Left ventricle myocardium inferior (tissue), 1 donor: ENCODE measurements at regions not wholly inside any gene's neighbourhood (a gene's known extent, or its start where the extent isn't known, plus 50 kb on each side); places are given as distances from the start of the nearest gene placed in this dataset.

Experiments used
- DNase-seq: peaks from one replicate; pipeline ENCODE4 v3.0.0-alpha.2; 2020
- H3K27ac ChIP-seq: fragments of 200-600 bp; replicated peaks from 2 replicates; pipeline ENCODE4 v1.8.0; 2021
- H3K27me3 ChIP-seq: fragments of 200-600 bp; 2 replicates; pipeline ENCODE4 v1.8.0; 2021; ENCODE audit warnings: low read depth
- H3K36me3 ChIP-seq: fragments of 200-600 bp; 2 replicates; pipeline ENCODE4 v1.8.0; 2021
- H3K4me1 ChIP-seq: fragments of 200-600 bp; 2 replicates; pipeline ENCODE4 v1.8.0; 2021
- H3K4me3 ChIP-seq: fragments of 200-600 bp; 2 replicates; pipeline ENCODE4 v1.8.0; 2021; ENCODE audit warnings: mild to moderate bottlenecking, moderate library complexity
- H3K9me3 ChIP-seq: fragments of 200-600 bp; replicated peaks from 2 replicates; pipeline ENCODE4 v1.8.0; 2021
- intact Hi-C: fragments of 100-400 bp; cut with micrococcal nuclease; formaldehyde crosslinking; loops from one replicate; pipeline ENCODE4 v1.11.0; 2022
- TF ChIP-seq, protein P1 (sequence below): fragments of 200-600 bp; IDR thresholded peaks from 2 replicates; pipeline ENCODE4 v1.8.0; 2021; ENCODE audit warnings: antibody characterized with exemption, mild to moderate bottlenecking, borderline replicate concordance
- donor health status: DM: no; HTN: yes; CAD: no; lungs with severe emphysema.

DNA sequence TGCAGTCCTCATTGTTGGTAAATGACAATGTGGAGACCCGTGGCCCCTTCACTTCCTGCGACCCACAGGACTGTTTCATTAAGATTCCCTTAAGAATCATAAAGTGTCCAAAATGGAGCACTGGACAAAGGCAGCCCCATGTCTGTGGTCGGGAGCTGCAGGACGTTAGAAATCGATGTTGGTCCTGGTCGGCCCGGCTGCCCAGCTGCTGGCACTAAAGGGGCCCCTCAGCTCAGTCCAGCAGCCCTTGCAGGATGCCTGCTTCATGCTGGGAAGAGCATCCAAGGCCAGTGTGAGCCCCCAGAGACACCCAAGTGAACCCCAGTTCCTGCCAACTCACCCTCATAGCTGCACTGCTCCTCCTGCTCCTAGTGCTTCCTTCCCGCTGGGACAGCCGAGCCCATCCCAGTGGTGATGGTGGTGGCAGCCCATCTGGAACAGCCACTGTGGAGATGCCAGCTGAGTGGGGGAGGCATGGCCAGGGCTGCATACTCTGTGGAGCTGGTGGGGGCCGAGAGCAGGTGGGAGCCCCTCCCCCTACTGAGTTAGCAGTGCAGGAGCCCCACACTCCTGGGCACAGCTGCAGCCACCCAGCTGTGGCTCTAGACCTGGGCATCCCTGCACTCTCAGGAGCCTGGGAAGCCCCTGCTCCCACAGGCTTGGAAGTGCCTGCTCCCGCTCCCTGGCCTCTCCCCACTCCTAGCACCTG is 168.0 kb upstream of the IRX2 start:
- H3K36me3 ChIP-seq: no peaks in the 10 kb centered on the region
- no peak for DNase-seq
- no peak overlapping the region for H3K27ac ChIP-seq
- H3K27me3 ChIP-seq: peaks cover 24% of the 10 kb centered on the region
- peaks cover 45% of the 10 kb centered on the region for H3K9me3 ChIP-seq
- no peak overlapping the region for H3K4me3 ChIP-seq
- intact Hi-C loops: no loop called here
- TF ChIP-seq, protein P1, sequence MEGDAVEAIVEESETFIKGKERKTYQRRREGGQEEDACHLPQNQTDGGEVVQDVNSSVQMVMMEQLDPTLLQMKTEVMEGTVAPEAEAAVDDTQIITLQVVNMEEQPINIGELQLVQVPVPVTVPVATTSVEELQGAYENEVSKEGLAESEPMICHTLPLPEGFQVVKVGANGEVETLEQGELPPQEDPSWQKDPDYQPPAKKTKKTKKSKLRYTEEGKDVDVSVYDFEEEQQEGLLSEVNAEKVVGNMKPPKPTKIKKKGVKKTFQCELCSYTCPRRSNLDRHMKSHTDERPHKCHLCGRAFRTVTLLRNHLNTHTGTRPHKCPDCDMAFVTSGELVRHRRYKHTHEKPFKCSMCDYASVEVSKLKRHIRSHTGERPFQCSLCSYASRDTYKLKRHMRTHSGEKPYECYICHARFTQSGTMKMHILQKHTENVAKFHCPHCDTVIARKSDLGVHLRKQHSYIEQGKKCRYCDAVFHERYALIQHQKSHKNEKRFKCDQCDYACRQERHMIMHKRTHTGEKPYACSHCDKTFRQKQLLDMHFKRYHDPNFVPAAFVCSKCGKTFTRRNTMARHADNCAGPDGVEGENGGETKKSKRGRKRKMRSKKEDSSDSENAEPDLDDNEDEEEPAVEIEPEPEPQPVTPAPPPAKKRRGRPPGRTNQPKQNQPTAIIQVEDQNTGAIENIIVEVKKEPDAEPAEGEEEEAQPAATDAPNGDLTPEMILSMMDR: no peak
- H3K4me1 ChIP-seq: no peaks in the 10 kb centered on the region

DNA sequence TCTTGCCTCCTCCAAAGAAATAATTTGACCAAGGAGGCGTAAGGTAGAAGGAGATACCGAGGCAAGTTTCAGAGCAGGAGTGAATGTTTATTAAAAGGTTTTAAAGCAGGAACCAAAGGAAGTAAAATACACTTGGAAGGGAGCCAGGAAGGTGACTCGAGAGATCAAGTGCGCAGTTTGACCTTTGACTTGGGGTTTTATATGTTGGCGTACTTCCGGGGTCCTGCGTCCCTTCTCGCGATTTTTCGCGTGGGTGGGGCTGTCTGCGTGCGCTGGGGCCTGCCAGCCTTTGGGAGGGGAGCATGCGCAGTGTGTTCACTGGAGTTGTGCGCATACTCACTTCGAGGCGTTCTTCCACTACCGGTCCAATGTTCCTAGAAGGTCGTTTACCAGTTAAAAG is 166.0 kb upstream of the IRX2 start:
- Histone ChIP-seq H3K27me3 (peaks cover 38% of the 10 kb centered on the region), H3K27ac (no peak overlapping the region), H3K4me3 (no peak overlapping the region), H3K9me3 (peaks cover 31% of the 10 kb centered on the region), H3K36me3 (no peaks in the 10 kb centered on the region), H3K4me1 (no peaks in the 10 kb centered on the region)
- TF ChIP-seq, protein P1: no peak
- intact Hi-C loops: no loop called here
- DNase-seq: no peak

DNA sequence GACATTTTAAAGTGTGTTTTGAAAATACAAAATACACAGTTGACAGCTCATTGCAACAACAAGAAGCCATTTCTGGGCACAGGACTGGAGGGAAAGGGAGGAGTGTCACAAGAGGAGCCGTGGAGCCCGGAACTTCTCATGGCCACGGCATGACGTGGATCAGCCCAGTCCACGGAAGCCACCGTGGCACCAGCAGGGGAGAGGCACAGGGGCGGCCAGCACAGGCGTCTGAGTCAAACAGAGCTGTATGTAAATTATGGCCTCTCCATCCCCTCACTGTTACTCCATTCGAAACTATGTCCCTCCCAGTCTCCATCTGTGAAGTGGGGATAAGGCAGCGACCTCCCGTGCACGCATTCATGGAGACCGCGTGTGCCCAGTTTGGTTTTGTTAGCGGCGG is 165.6 kb upstream of the IRX2 start:
- Histone ChIP-seq H3K27ac (no peak overlapping the region), H3K4me3 (no peak overlapping the region), H3K4me1 (no peaks in the 10 kb centered on the region), H3K9me3 (peaks cover 27% of the 10 kb centered on the region), H3K27me3 (peaks cover 38% of the 10 kb centered on the region), H3K36me3 (no peaks in the 10 kb centered on the region)
- DNase-seq: no peak
- TF ChIP-seq, protein P1: no peak
- intact Hi-C loops: no loop called here

DNA sequence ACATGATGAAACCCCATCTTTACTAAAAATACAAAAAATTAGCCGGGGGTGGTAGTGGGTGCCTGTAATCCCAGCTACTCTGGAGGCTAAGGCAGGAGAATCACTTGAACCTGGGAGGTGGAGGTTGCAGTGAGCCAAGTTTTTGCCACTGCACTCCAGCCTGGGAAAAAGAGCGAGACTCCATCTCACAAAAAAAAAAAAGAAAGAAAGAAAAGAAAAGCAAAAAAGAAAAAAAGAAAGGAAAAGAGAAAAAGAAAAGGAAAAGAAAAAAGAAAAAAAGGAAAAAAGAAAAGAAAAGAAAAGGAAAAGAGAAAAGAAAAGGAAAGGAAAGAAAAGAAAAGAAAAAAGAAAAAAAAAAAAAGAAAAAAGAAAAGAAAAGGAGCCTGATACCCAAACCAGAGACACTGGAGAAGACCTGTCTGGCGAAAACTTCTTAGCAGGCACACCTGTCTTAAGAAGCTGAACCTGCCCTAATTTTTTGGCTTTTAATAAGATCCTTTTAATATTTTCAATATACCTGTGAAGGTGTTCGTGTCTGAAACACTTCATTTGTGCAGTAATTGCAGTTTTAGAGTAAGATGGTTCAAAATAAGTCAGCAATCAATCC is 164.7 kb upstream of the IRX2 start:
- no peak for DNase-seq
- no peak overlapping the region for H3K27ac ChIP-seq
- H3K9me3 ChIP-seq: peaks cover 17% of the 10 kb centered on the region
- H3K4me3 ChIP-seq: no peak overlapping the region
- no peaks in the 10 kb centered on the region for H3K36me3 ChIP-seq
- intact Hi-C loops: no loop called here
- peaks cover 38% of the 10 kb centered on the region for H3K27me3 ChIP-seq
- no peaks in the 10 kb centered on the region for H3K4me1 ChIP-seq
- TF ChIP-seq, protein P1: no peak

DNA sequence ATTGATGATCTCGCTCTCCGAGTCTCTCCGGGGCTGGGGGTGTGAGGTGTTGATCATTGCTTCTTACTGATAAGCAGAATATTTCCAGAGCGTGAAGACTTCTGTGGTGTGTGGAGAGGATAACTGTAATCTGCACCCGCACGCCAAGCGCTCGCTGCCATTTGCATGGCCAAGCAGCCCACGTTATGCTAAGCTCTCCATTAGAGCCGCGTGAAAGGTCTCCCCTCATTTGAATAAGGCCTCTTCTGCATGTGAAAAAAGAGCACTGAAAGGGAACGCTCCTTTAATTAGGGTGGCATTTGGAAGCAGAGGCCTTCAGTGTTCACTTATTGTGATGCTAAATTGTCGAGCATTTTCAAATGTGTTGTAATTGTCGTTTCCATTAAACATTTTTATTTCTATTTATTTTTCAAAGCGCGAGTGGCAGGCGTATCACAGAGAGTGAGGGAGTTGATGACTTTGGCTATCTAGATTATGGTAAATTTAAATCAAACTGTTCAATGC is 163.6 kb upstream of the IRX2 start:
- Histone ChIP-seq H3K36me3 (no peaks in the 10 kb centered on the region), H3K4me1 (no peaks in the 10 kb centered on the region), H3K9me3 (peaks cover 6% of the 10 kb centered on the region), H3K27me3 (peaks cover 37% of the 10 kb centered on the region), H3K4me3 (no peak overlapping the region), H3K27ac (no peak overlapping the region)
- no peak for DNase-seq
- intact Hi-C loops: no loop called here
- TF ChIP-seq, protein P1: no peak
